ENCODE measurements at regions not wholly inside any gene's neighbourhood (a gene's known extent, or its start where the extent isn't known, plus 50 kb on each side); places are given as distances from the start of the nearest gene placed in this dataset.

GRCh38 chr12:71295953-71296352 lies 138.2 kb upstream of the TSPAN8 start:
- no peak for TF ChIP-seq CTCF (IDR thresholded peaks at IDR 0.05)
- no peak for TF ChIP-seq POLR2A (IDR thresholded peaks at IDR 0.05)

Measured in Peyer's patch (tissue), 4 donors.